ENCODE measurements at regions not wholly inside any gene's neighbourhood (a gene's known extent, or its start where the extent isn't known, plus 50 kb on each side); places are given as distances from the start of the nearest gene placed in this dataset.

GRCh38 chr5:99614888-99615287, 686.1 kb upstream of the CHD1 start:
- Mint-ChIP-seq H3K4me1 (no peaks in the 10 kb centered on the region), H3K27me3 (ENCODE audit: low read depth in 2 of 2) (no peaks in the 10 kb centered on the region), H3K4me3 (no peak overlapping the region), H3K36me3 (no peaks in the 10 kb centered on the region), H3K9me3 (peaks cover 8 to 13% of the 10 kb centered on the region in 2 donors), H3K27ac (no peak overlapping the region)
- H3K9me3 ChIP-seq (ENCODE audit: control insufficient read depth, insufficient read depth, low read length) = no peaks in the 10 kb centered on the region
- DNase-seq (no peak), ATAC-seq (no peak)
- 100% methylated on average over 1 of the region's 1 CpG for WGBS (ENCODE audit: insufficient coverage)
- no peak overlapping the region for H3K27ac ChIP-seq (ENCODE audit: low read length)
- no peak overlapping the region for H3K4me3 ChIP-seq (ENCODE audit: low read length)
- intact Hi-C loops (cut with micrococcal nuclease) = no loop called here
- no peaks in the 10 kb centered on the region for H3K27me3 ChIP-seq (ENCODE audit: control insufficient read depth, insufficient read depth, low read length)
- H3K36me3 ChIP-seq (ENCODE audit: control insufficient read depth, insufficient read depth, low read length) = no peaks in the 10 kb centered on the region
- H3K4me1 ChIP-seq (ENCODE audit: control insufficient read depth, insufficient read depth, low read length) = no peaks in the 10 kb centered on the region
- TF ChIP-seq CTCF (IDR thresholded peaks at IDR 0.05) = no peak

- Histone ChIP-seq H3K9me3 (ENCODE audit: control insufficient read depth, insufficient read depth, low read length) (no peaks in the 10 kb centered on the region), H3K27ac (ENCODE audit: low read length) (no peak overlapping the region), H3K27me3 (ENCODE audit: control insufficient read depth, insufficient read depth, low read length) (no peaks in the 10 kb centered on the region), H3K4me1 (ENCODE audit: control insufficient read depth, insufficient read depth, low read length) (no peaks in the 10 kb centered on the region), H3K4me3 (ENCODE audit: low read length) (no peak overlapping the region), H3K36me3 (ENCODE audit: control insufficient read depth, insufficient read depth, low read length) (no peaks in the 10 kb centered on the region)
- DNase-seq (no peak), ATAC-seq (no peak)
- H3K27me3 Mint-ChIP-seq (ENCODE audit: low read depth in 2 of 2) = no peaks in the 10 kb centered on the region
- intact Hi-C loops (cut with micrococcal nuclease) = no loop called here
- no peak for TF ChIP-seq CTCF (IDR thresholded peaks at IDR 0.05)
- no peaks in the 10 kb centered on the region for H3K36me3 Mint-ChIP-seq
- H3K27ac Mint-ChIP-seq = no peak overlapping the region
- H3K4me3 Mint-ChIP-seq = no peak overlapping the region
- H3K9me3 Mint-ChIP-seq = peaks cover 0 to 3% of the 10 kb centered on the region in 2 donors
- H3K4me1 Mint-ChIP-seq = no peaks in the 10 kb centered on the region
These were observed 678.3 kb upstream of the CHD1 start for GRCh38 chr5:99607124-99607523.

- WGBS (ENCODE audit: insufficient coverage) = 94% methylated on average over 3 of the region's 3 CpGs
- no peak for TF ChIP-seq CTCF (IDR thresholded peaks at IDR 0.05)
- Histone ChIP-seq H3K9me3 (ENCODE audit: control insufficient read depth, insufficient read depth, low read length) (no peaks in the 10 kb centered on the region), H3K27me3 (ENCODE audit: control insufficient read depth, insufficient read depth, low read length) (no peaks in the 10 kb centered on the region), H3K4me3 (ENCODE audit: low read length) (no peak overlapping the region), H3K27ac (ENCODE audit: low read length) (no peak overlapping the region), H3K4me1 (ENCODE audit: control insufficient read depth, insufficient read depth, low read length) (no peaks in the 10 kb centered on the region), H3K36me3 (ENCODE audit: control insufficient read depth, insufficient read depth, low read length) (no peaks in the 10 kb centered on the region)
- intact Hi-C loops (cut with micrococcal nuclease) = no loop called here
- Mint-ChIP-seq H3K27me3 (ENCODE audit: low read depth in 2 of 2) (no peaks in the 10 kb centered on the region), H3K4me1 (no peaks in the 10 kb centered on the region), H3K27ac (no peak overlapping the region), H3K36me3 (peaks cover 4% of the 10 kb centered on the region), H3K4me3 (no peak overlapping the region), H3K9me3 (peaks cover 0 to 3% of the 10 kb centered on the region in 2 donors)
- DNase-seq (no peak), ATAC-seq (no peak)
These were observed 677.1 kb upstream of the CHD1 start for GRCh38 chr5:99605904-99606303.

- Mint-ChIP-seq H3K27ac (no peak overlapping the region), H3K36me3 (peaks cover 4% of the 10 kb centered on the region), H3K4me1 (no peaks in the 10 kb centered on the region), H3K27me3 (ENCODE audit: low read depth in 2 of 2) (no peaks in the 10 kb centered on the region), H3K4me3 (no peak overlapping the region), H3K9me3 (peaks cover 4 to 7% of the 10 kb centered on the region in 2 donors)
- DNase-seq = no peak
- H3K36me3 ChIP-seq (ENCODE audit: control insufficient read depth, insufficient read depth, low read length) = no peaks in the 10 kb centered on the region
- H3K4me1 ChIP-seq (ENCODE audit: control insufficient read depth, insufficient read depth, low read length) = no peaks in the 10 kb centered on the region
- H3K4me3 ChIP-seq (ENCODE audit: low read length) = no peak overlapping the region
- intact Hi-C loops (cut with micrococcal nuclease) = no loop called here
- 77% methylated on average over 1 of the region's 1 CpG for WGBS (ENCODE audit: insufficient coverage)
- no peaks in the 10 kb centered on the region for H3K9me3 ChIP-seq (ENCODE audit: control insufficient read depth, insufficient read depth, low read length)
- H3K27ac ChIP-seq (ENCODE audit: low read length) = no peak overlapping the region
- H3K27me3 ChIP-seq (ENCODE audit: control insufficient read depth, insufficient read depth, low read length) = no peaks in the 10 kb centered on the region
- no peak for ATAC-seq
- no peak for TF ChIP-seq CTCF (IDR thresholded peaks at IDR 0.05)
These were observed 672.1 kb upstream of the CHD1 start for GRCh38 chr5:99600952-99601351.
